ENCODE measurements at regions not wholly inside any gene's neighbourhood (a gene's known extent, or its start where the extent isn't known, plus 50 kb on each side); places are given as distances from the start of the nearest gene placed in this dataset.
A peak's percentile ranks its signal among the peaks of the same experiment; 100 is the strongest.

DNA sequence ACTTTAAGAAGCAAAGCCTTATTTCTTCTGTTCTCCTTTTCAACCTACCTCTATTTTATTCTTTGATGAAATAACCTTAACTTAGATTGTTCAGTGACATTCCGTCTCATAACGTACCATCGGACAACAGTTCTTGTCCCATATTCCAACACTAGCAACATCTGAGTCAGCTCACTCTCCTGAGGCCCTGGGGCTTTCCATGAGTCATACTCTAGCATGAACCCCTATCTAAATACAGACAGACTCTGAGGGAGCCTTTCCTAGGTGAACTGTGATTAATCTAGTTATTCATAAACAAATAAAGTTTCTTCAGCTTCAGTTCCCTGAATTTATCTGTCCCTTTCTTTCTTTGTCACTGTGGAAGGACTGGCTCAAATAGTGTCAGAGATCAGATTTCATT is 168.7 kb upstream of the LYZL1 start:
- no peaks in the 10 kb centered on the region for H3K27me3 ChIP-seq
- no peak for TF ChIP-seq POLR2A (IDR thresholded peaks at IDR 0.05)
- no peak for TF ChIP-seq CTCF (IDR thresholded peaks at IDR 0.05)
- no peak for TF ChIP-seq EP300 (IDR thresholded peaks at IDR 0.05)
- no peak for TF ChIP-seq POLR2AphosphoS5 (IDR thresholded peaks at IDR 0.05)
- H3K4me3 ChIP-seq = no peak overlapping the region
- DNase-seq (ENCODE audit: low spot score in 2 of 2) = no peak
- H3K9me3 ChIP-seq = peaks cover 3% of the 10 kb centered on the region
- WGBS = 39% methylated on average over 3 of the region's 3 CpGs
- H3K27ac ChIP-seq = no peak overlapping the region
- H3K4me1 ChIP-seq = no peaks in the 10 kb centered on the region
- H3K36me3 ChIP-seq = no peaks in the 10 kb centered on the region

GRCh38 chr10:29124864-29125263 is 164.0 kb upstream of the LYZL1 start:
- no peak for TF ChIP-seq POLR2A (IDR thresholded peaks at IDR 0.05)
- no peak for TF ChIP-seq POLR2AphosphoS5 (IDR thresholded peaks at IDR 0.05)
- TF ChIP-seq CTCF (IDR thresholded peaks at IDR 0.05) = no peak
- no peak for TF ChIP-seq EP300 (IDR thresholded peaks at IDR 0.05)
- DNase-seq (ENCODE audit: low spot score in 2 of 2) = no peak
- Histone ChIP-seq H3K9me3 (no peaks in the 10 kb centered on the region), H3K27ac (no peak overlapping the region), H3K36me3 (no peaks in the 10 kb centered on the region), H3K4me3 (no peak overlapping the region), H3K4me1 (no peaks in the 10 kb centered on the region), H3K27me3 (peaks cover 7% of the 10 kb centered on the region)
- WGBS = 70% methylated on average over 6 of the region's 6 CpGs

GRCh38 chr10:29127037-29127700 is 161.7 kb upstream of the LYZL1 start:
- Histone ChIP-seq H3K4me3 (no peak overlapping the region), H3K27ac (no peak overlapping the region), H3K4me1 (no peaks in the 10 kb centered on the region), H3K36me3 (no peaks in the 10 kb centered on the region), H3K9me3 (no peaks in the 10 kb centered on the region), H3K27me3 (peaks cover 7% of the 10 kb centered on the region)
- TF ChIP-seq CTCF (IDR thresholded peaks at IDR 0.05) = no peak
- no peak for TF ChIP-seq POLR2A (IDR thresholded peaks at IDR 0.05)
- TF ChIP-seq POLR2AphosphoS5 (IDR thresholded peaks at IDR 0.05) = no peak
- no peak for TF ChIP-seq EP300 (IDR thresholded peaks at IDR 0.05)
- WGBS = 35% methylated on average over 7 of the region's 7 CpGs
- no peak for DNase-seq (ENCODE audit: low spot score in 2 of 2)

GRCh38 chr10:29127731-29128130 is 161.1 kb upstream of the LYZL1 start:
- no peak overlapping the region for H3K4me3 ChIP-seq
- H3K4me1 ChIP-seq = no peaks in the 10 kb centered on the region
- no peak overlapping the region for H3K27ac ChIP-seq
- TF ChIP-seq CTCF (IDR thresholded peaks at IDR 0.05) (no peak), POLR2A (IDR thresholded peaks at IDR 0.05) (no peak), POLR2AphosphoS5 (IDR thresholded peaks at IDR 0.05) (no peak), EP300 (IDR thresholded peaks at IDR 0.05) (no peak)
- no peaks in the 10 kb centered on the region for H3K36me3 ChIP-seq
- no peak for DNase-seq (ENCODE audit: low spot score in 2 of 2)
- no peaks in the 10 kb centered on the region for H3K9me3 ChIP-seq
- H3K27me3 ChIP-seq = peaks cover 7% of the 10 kb centered on the region
- WGBS = 39% methylated on average over 3 of the region's 3 CpGs

- Histone ChIP-seq H3K4me1 (no peaks in the 10 kb centered on the region), H3K4me3 (no peak overlapping the region), H3K9me3 (no peaks in the 10 kb centered on the region), H3K36me3 (no peaks in the 10 kb centered on the region), H3K27ac (no peak overlapping the region), H3K27me3 (peaks cover 7% of the 10 kb centered on the region)
- DNase-seq (ENCODE audit: low spot score in 2 of 2) = no peak
- peak; percentile 32 to 44 for TF ChIP-seq CTCF (IDR thresholded peaks at IDR 0.05)
- no peak for TF ChIP-seq POLR2A (IDR thresholded peaks at IDR 0.05)
- 37% methylated on average over 1 of the region's 1 CpG for WGBS
These were observed 158.6 kb upstream of the LYZL1 start for GRCh38 chr10:29130190-29130673.
